HFF-Myc (cell line): ENCODE measurements at regions not wholly inside any gene's neighbourhood (a gene's known extent, or its start where the extent isn't known, plus 50 kb on each side); places are given as distances from the start of the nearest gene placed in this dataset.

Experiments used
- DNase-seq: peaks from one replicate; pipeline ENCODE4 v3.0.0-alpha.2; 2011; ENCODE audit warnings: low read depth; ENCODE audit errors: extremely low read depth
- H3K4me3 ChIP-seq: replicated peaks from 2 replicates; pipeline ENCODE4 v1.5.1; 2011; ENCODE audit warnings: low read depth, mild to moderate bottlenecking, control low read depth, low read length
- TF ChIP-seq, protein P1 (sequence below): IDR thresholded peaks from 2 replicates; pipeline ENCODE4 v1.5.1; 2012; ENCODE audit warnings: mild to moderate bottlenecking, low read depth, low read length, control low read depth; ENCODE audit errors: missing control alignments

GRCh38 chr20:7596541-7596940 lies 343.7 kb downstream of the HAO1 start:
- no peak overlapping the region for H3K4me3 ChIP-seq
- no peak for DNase-seq
- TF ChIP-seq, protein P1, sequence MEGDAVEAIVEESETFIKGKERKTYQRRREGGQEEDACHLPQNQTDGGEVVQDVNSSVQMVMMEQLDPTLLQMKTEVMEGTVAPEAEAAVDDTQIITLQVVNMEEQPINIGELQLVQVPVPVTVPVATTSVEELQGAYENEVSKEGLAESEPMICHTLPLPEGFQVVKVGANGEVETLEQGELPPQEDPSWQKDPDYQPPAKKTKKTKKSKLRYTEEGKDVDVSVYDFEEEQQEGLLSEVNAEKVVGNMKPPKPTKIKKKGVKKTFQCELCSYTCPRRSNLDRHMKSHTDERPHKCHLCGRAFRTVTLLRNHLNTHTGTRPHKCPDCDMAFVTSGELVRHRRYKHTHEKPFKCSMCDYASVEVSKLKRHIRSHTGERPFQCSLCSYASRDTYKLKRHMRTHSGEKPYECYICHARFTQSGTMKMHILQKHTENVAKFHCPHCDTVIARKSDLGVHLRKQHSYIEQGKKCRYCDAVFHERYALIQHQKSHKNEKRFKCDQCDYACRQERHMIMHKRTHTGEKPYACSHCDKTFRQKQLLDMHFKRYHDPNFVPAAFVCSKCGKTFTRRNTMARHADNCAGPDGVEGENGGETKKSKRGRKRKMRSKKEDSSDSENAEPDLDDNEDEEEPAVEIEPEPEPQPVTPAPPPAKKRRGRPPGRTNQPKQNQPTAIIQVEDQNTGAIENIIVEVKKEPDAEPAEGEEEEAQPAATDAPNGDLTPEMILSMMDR: no peak

DNA sequence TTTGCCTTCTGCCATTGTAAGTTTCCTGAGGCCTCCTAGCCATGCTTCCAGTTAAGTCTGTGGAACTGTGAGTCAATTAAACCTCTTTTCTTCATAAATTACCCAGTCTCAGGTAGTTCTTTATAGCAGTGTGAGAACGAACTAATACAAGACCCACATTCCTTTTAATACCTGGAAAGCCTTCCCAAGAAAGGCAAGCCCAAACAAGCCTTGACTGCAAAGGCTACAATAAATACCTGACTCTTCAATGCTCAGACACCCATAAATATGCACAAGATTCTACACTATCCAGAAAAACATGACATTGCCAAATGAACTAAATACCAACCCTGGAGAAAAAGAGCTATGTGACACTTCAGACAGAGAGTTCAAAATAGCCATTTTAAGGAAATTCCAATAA lies 338.8 kb downstream of the HAO1 start:
- no peak for DNase-seq
- no peak overlapping the region for H3K4me3 ChIP-seq
- TF ChIP-seq, protein P1: no peak

GRCh38 chr20:7606941-7607340 lies 333.3 kb downstream of the HAO1 start:
- DNase-seq: no peak
- TF ChIP-seq, protein P1: no peak
- H3K4me3 ChIP-seq: no peak overlapping the region

GRCh38 chr20:7608250-7608649 lies 332.0 kb downstream of the HAO1 start:
- no peak overlapping the region for H3K4me3 ChIP-seq
- TF ChIP-seq, protein P1: no peak
- no peak for DNase-seq

GRCh38 chr20:7609251-7609650 lies 331.0 kb downstream of the HAO1 start:
- H3K4me3 ChIP-seq: no peak overlapping the region
- DNase-seq: no peak
- TF ChIP-seq, protein P1: no peak

DNA sequence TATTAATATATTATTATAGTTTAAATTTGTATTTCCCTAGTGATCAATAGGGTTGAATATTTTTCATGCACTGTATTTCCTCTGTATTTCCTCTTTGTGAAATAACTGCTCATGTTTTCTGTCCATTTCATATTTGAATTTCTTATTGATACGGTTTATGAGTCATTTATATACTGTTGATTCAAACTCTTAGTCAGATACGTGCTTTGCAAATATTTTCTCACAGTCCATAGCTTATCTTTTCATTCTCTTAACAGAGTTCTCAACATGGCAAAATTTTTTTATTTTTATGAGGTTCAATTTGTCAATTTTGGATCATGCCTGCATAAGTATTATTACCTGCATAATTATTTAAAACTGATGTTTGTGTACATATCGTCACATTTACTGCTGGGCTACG lies 329.6 kb downstream of the HAO1 start:
- DNase-seq: no peak
- no peak overlapping the region for H3K4me3 ChIP-seq
- TF ChIP-seq, protein P1: no peak

DNA sequence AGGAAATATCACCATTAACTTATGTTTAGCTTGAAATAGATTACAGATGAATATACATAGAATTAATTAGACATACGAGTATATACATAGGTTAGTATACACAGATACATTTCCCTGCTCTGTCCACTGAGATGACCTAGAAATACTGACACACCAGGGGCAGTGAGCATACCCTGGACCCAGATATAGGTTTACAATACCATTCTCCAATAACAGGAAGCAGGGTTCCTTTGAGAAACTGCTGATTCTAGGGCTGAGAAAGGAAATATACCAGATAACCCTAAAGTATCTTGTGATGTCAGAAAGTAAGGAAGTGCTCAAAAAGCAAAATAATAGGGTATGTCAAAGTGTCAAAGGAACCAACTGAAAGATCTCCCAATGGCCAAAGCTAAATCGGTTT lies 322.5 kb downstream of the HAO1 start:
- no peak overlapping the region for H3K4me3 ChIP-seq
- DNase-seq: no peak
- TF ChIP-seq, protein P1: no peak
